Fibroblast of lung (primary cell): ENCODE measurements at regions not wholly inside any gene's neighbourhood (a gene's known extent, or its start where the extent isn't known, plus 50 kb on each side); places are given as distances from the start of the nearest gene placed in this dataset.

ENCODE experiments used
- DNase-seq, 2 donors: peaks; one replicate each; pipeline versions ENCODE4 v3.0.0 to v3.0.0-alpha.2; 2010; ENCODE audit warnings: low read depth in 2 of 2
- H2AFZ ChIP-seq: 2 replicates; pipeline ENCODE4 v1.5.1; 2012; ENCODE audit warnings: low read length, control low read depth, inconsistent platforms
- H3K27ac ChIP-seq: 2 replicates; pipeline ENCODE4 v1.5.1; 2011; ENCODE audit warnings: low read length, control low read depth; ENCODE audit not compliant: insufficient read depth
- H3K27me3 ChIP-seq: 2 replicates; pipeline ENCODE4 v1.5.1; 2011; ENCODE audit warnings: mild to moderate bottlenecking, low read length; ENCODE audit not compliant: control insufficient read depth, insufficient read depth
- H3K36me3 ChIP-seq: 2 replicates; pipeline ENCODE4 v1.5.1; 2011; ENCODE audit warnings: low read length; ENCODE audit not compliant: control insufficient read depth, insufficient read depth
- H3K4me1 ChIP-seq: 2 replicates; pipeline ENCODE4 v1.5.1; 2011; ENCODE audit warnings: low read length; ENCODE audit not compliant: control insufficient read depth, insufficient read depth; ENCODE audit errors: extremely low read depth
- H3K4me2 ChIP-seq: 2 replicates; pipeline ENCODE4 v1.5.1; 2011; ENCODE audit warnings: low read length, control low read depth; ENCODE audit not compliant: insufficient read depth; ENCODE audit errors: extremely low read depth
- H3K4me3 ChIP-seq, 4 experiments: fragments of 200-600 bp in 1 of 4; sonication (generic) in 1 of 4; replicated peaks in 1 of 4; 2 replicates each; pipeline ENCODE4 v1.5.1; 2011 to 2016; ENCODE audit warnings: low read length in 4 of 4, low read depth in 3 of 4, mild to moderate bottlenecking in 3 of 4, control low read depth in 2 of 4, inconsistent platforms in 1 of 4, mixed read lengths in 1 of 4; ENCODE audit not compliant: insufficient read depth in 1 of 4; ENCODE audit errors: control extremely low read depth in 1 of 4
- H3K79me2 ChIP-seq: 2 replicates; pipeline ENCODE4 v1.5.1; 2012; ENCODE audit warnings: mild to moderate bottlenecking, low read length, inconsistent platforms; ENCODE audit not compliant: control insufficient read depth, insufficient read depth
- H3K9ac ChIP-seq: 2 replicates; pipeline ENCODE4 v1.5.1; 2011; ENCODE audit warnings: mild to moderate bottlenecking, low read length, control low read depth; ENCODE audit not compliant: insufficient read depth
- H3K9me3 ChIP-seq: 2 replicates; pipeline ENCODE4 v1.5.1; 2012; ENCODE audit warnings: low read depth, low read length; ENCODE audit not compliant: control insufficient read depth, insufficient read depth
- H4K20me1 ChIP-seq: 2 replicates; pipeline ENCODE4 v1.5.1; 2011; ENCODE audit warnings: low read length; ENCODE audit not compliant: control insufficient read depth, insufficient read depth; ENCODE audit errors: extremely low read depth
- CTCF ChIP-seq, 2 donors: IDR thresholded peaks in 1 of 2; conservative IDR thresholded peaks in 1 of 2; 1 replicate in 1 of 2; 2 replicates in 1 of 2; pipeline ENCODE4 v1.5.1; 2011 to 2012; ENCODE audit warnings: low read length in 2 of 2, control low read depth in 1 of 2, inconsistent platforms in 1 of 2, low read depth in 1 of 2, mild to moderate bottlenecking in 1 of 2
- EZH2 ChIP-seq: IDR thresholded peaks from 2 replicates; pipeline ENCODE4 v1.5.1; 2012; ENCODE audit warnings: low read length, control low read depth, mild to moderate bottlenecking; ENCODE audit errors: missing control alignments

- H3K36me3 ChIP-seq, result no peaks in the 10 kb centered on the region
- no peak overlapping the region for H3K9ac ChIP-seq
- H3K79me2 ChIP-seq, result no peaks in the 10 kb centered on the region
- TF ChIP-seq CTCF (conservative IDR thresholded peaks at IDR 0.05 in 1 of 2, IDR thresholded peaks at IDR 0.05 in 1 of 2; ENCODE audit: low read depth in 1 of 2, low read length in 2 of 2) (no peak), EZH2 (no peak)
- no peaks in the 10 kb centered on the region for H4K20me1 ChIP-seq
- peaks cover 7% of the 10 kb centered on the region for H3K27me3 ChIP-seq
- H3K4me2 ChIP-seq, result no peak overlapping the region
- no peaks in the 10 kb centered on the region for H3K4me1 ChIP-seq
- H3K4me3 ChIP-seq, result no peak overlapping the region
- no peak for DNase-seq
- no peaks in the 10 kb centered on the region for H3K9me3 ChIP-seq
- H2AFZ ChIP-seq, result no peak overlapping the region
- H3K27ac ChIP-seq, result no peak overlapping the region
These were observed 77.2 kb downstream of the TSN start for GRCh38 chr2:121832412-121833357.

- Histone ChIP-seq H3K27me3 (peaks cover 8% of the 10 kb centered on the region), H3K4me3 (no peak overlapping the region), H3K9me3 (no peaks in the 10 kb centered on the region), H3K4me2 (no peak overlapping the region), H3K4me1 (no peaks in the 10 kb centered on the region), H3K9ac (no peak overlapping the region), H4K20me1 (no peaks in the 10 kb centered on the region), H3K36me3 (no peaks in the 10 kb centered on the region), H2AFZ (no peak overlapping the region), H3K79me2 (no peaks in the 10 kb centered on the region), H3K27ac (no peak overlapping the region)
- DNase-seq, result no peak
- no peak for TF ChIP-seq EZH2
- no peak for TF ChIP-seq CTCF (conservative IDR thresholded peaks at IDR 0.05 in 1 of 2, IDR thresholded peaks at IDR 0.05 in 1 of 2; ENCODE audit: low read depth in 1 of 2, low read length in 2 of 2)
These were observed 77.9 kb downstream of the TSN start for GRCh38 chr2:121833358-121833723.

- TF ChIP-seq CTCF (conservative IDR thresholded peaks at IDR 0.05 in 1 of 2, IDR thresholded peaks at IDR 0.05 in 1 of 2; ENCODE audit: low read depth in 1 of 2, low read length in 2 of 2) (no peak), EZH2 (no peak)
- Histone ChIP-seq H3K9ac (no peak overlapping the region), H3K4me2 (no peak overlapping the region), H3K4me3 (no peak overlapping the region), H3K9me3 (no peaks in the 10 kb centered on the region), H3K36me3 (no peaks in the 10 kb centered on the region), H3K79me2 (no peaks in the 10 kb centered on the region), H3K27me3 (peaks cover 8% of the 10 kb centered on the region), H3K27ac (no peak overlapping the region), H3K4me1 (no peaks in the 10 kb centered on the region), H4K20me1 (no peaks in the 10 kb centered on the region), H2AFZ (no peak overlapping the region)
- no peak for DNase-seq
These were observed 81.2 kb downstream of the TSN start for GRCh38 chr2:121836611-121837010.
